Islet of Langerhans (tissue), 1 donor: ENCODE measurements at regions not wholly inside any gene's neighbourhood (a gene's known extent, or its start where the extent isn't known, plus 50 kb on each side); places are given as distances from the start of the nearest gene placed in this dataset.
"Not testable (repeated sequence)": the region's sequence is repeated elsewhere in the genome, so short reads cannot be mapped to it uniquely, and the experiment has no call there.

Experiments
- FAIRE-seq: peaks from one replicate; lab custom pipeline; 2011; peaks lifted over from hg19 to GRCh38; lab: Jason Lieb, UNC

- FAIRE-seq: no peak
Observed at GRCh38 chr14:106067935-106068334, 541.6 kb downstream of the TMEM121 start.

GRCh38 chr14:106069804-106070625, 543.6 kb downstream of the TMEM121 start:
- FAIRE-seq: no peak

- no peak for FAIRE-seq
Observed at GRCh38 chr14:106080922-106081321, 554.5 kb downstream of the TMEM121 start.

- not testable (repeated sequence) for FAIRE-seq
Observed at GRCh38 chr14:106081721-106082120, 555.3 kb downstream of the TMEM121 start.

GRCh38 chr14:106083082-106083481, 556.7 kb downstream of the TMEM121 start:
- no peak for FAIRE-seq

- FAIRE-seq: no peak
Observed at GRCh38 chr14:106087837-106088236, 561.5 kb downstream of the TMEM121 start.

GRCh38 chr14:106088860-106089259, 562.5 kb downstream of the TMEM121 start:
- FAIRE-seq: not testable (repeated sequence)

- FAIRE-seq: no peak
Observed at GRCh38 chr14:106094654-106095189, 568.3 kb downstream of the TMEM121 start.

GRCh38 chr14:106107703-106108102, 581.3 kb downstream of the TMEM121 start:
- no peak for FAIRE-seq

GRCh38 chr14:106109337-106109736, 583.0 kb downstream of the TMEM121 start:
- FAIRE-seq: no peak

- FAIRE-seq: no peak
Observed at GRCh38 chr14:106115401-106115800, 589.0 kb downstream of the TMEM121 start.

GRCh38 chr14:106116339-106116930, 590.1 kb downstream of the TMEM121 start:
- FAIRE-seq: not testable (repeated sequence)

GRCh38 chr14:106120101-106120500, 593.7 kb downstream of the TMEM121 start:
- FAIRE-seq: no peak

GRCh38 chr14:106129274-106129673, 602.9 kb downstream of the TMEM121 start:
- FAIRE-seq: no peak

- FAIRE-seq: not testable (repeated sequence)
Observed at GRCh38 chr14:106129904-106130661, 603.7 kb downstream of the TMEM121 start.

- not testable (repeated sequence) for FAIRE-seq
Observed at GRCh38 chr14:106133126-106133525, 606.7 kb downstream of the TMEM121 start.

GRCh38 chr14:106134886-106135285, 608.5 kb downstream of the TMEM121 start:
- no peak for FAIRE-seq

GRCh38 chr14:106141242-106142220, 615.1 kb downstream of the TMEM121 start:
- no peak for FAIRE-seq

GRCh38 chr14:106145731-106146130, 619.3 kb downstream of the TMEM121 start:
- not testable (repeated sequence) for FAIRE-seq

GRCh38 chr14:106153362-106153955, 627.1 kb downstream of the TMEM121 start:
- not testable (repeated sequence) for FAIRE-seq

GRCh38 chr14:106163316-106163715, 636.9 kb downstream of the TMEM121 start:
- no peak for FAIRE-seq
